Hematopoietic multipotent progenitor cell (in vitro differentiated cells): ENCODE measurements at regions not wholly inside any gene's neighbourhood (a gene's known extent, or its start where the extent isn't known, plus 50 kb on each side); places are given as distances from the start of the nearest gene placed in this dataset.

Experiments used
- DNase-seq, 3 donors: peaks; one replicate each; pipeline ENCODE4 v3.0.0-alpha.2; 2011 to 2015; ENCODE audit warnings: low read depth in 2 of 3, low spot score in 2 of 3

GRCh38 chr17:27390540-27390939 lies 65.7 kb upstream of the KSR1 start:
- DNase-seq = no peak

DNA sequence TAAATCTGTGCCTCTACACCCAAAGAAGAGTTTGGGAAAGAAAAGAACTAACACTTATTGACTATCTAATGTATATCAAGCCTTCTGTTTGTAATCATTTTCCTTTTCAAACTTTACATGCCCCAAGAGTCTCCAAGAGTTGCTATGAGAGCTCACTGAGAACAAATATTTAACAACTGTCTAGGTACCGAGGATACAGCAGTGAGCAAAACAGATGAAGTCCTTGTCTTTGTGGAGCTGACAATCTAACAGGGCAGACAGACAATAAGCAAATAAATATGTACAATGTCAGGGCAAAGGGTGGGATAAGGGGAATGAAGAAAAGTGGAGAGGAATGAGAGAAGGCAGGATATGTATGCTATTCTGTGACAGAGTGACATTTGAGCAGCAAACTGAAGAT lies 64.8 kb upstream of the KSR1 start:
- DNase-seq = no peak

DNA sequence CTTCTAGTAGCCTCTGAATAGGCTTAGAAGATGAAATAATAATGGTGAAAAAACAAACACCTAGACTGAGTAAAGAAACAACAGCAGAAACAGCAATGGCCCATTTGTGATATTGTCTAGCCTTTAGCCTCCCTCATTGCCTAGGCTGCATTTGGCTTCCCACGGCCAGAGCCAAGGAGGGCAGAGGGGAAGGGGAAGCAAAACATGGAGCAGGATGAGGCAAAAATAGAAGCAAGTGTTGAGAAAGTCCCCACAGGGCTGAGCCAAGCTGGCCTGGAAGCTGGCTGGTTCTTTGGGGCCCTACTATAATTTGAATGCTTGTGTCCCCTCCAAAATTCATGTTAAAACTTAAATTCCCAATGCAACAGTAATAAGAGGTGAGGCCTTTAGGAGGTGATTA lies 60.2 kb upstream of the KSR1 start:
- no peak for DNase-seq

GRCh38 chr17:27396941-27397340 lies 59.3 kb upstream of the KSR1 start:
- no peak for DNase-seq

- DNase-seq = no peak
Measured at GRCh38 chr17:27398691-27399090, 57.6 kb upstream of the KSR1 start.

DNA sequence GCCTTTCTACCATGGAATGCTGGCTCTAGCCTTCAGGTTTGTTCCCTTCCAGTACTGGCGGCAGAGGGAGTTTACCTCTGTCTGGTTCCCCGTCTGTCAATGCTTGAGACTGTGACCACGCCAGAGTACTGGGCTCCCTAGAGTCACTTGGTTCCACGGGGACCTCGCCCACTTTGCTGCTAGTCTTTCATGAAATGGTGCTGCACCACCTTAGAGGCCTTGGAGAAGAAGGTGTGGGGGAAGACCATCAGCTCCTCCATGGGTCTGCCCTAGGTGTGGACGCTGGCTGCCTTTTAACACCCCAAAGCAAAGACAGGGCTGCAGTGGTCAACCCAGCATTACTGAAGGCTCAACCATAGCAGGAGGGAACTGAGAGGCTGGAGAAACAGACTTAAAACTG lies 55.3 kb upstream of the KSR1 start:
- DNase-seq = no peak

- DNase-seq = no peak
Measured at GRCh38 chr17:27402943-27403342, 53.3 kb upstream of the KSR1 start.

GRCh38 chr17:27403480-27404005 lies 52.7 kb upstream of the KSR1 start:
- no peak for DNase-seq

- no peak for DNase-seq
Measured at GRCh38 chr17:27404676-27405075, 51.6 kb upstream of the KSR1 start.
